GM23248 (cell line): ENCODE measurements at regions not wholly inside any gene's neighbourhood (a gene's known extent, or its start where the extent isn't known, plus 50 kb on each side); places are given as distances from the start of the nearest gene placed in this dataset.

Experiments used
- DNase-seq: peaks from one replicate; pipeline ENCODE4 v3.0.0-alpha.2; 2015
- H2AFZ ChIP-seq: fragments of 200-600 bp; sonication (generic); 2 replicates; pipeline ENCODE4 v1.6.1; 2016; ENCODE audit warnings: antibody characterized with exemption
- H3F3A ChIP-seq: fragments of 200-600 bp; sonication (generic); 2 replicates; pipeline ENCODE4 v1.6.1; 2016; ENCODE audit warnings: mild to moderate bottlenecking, antibody characterized with exemption, mixed run types; ENCODE audit not compliant: insufficient read depth
- H3K27ac ChIP-seq: fragments of 200-600 bp; sonication (generic); 2 replicates; pipeline ENCODE4 v1.5.1; 2016; ENCODE audit warnings: mild to moderate bottlenecking
- H3K27me3 ChIP-seq: fragments of 200-600 bp; sonication (generic); replicated peaks from 2 replicates; pipeline ENCODE4 v1.6.1; 2016; ENCODE audit warnings: mild to moderate bottlenecking; ENCODE audit not compliant: insufficient read depth
- H3K36me3 ChIP-seq: fragments of 200-600 bp; sonication (generic); 2 replicates; pipeline ENCODE4 v1.6.1; 2016; ENCODE audit warnings: low read depth, mild to moderate bottlenecking
- H3K4me1 ChIP-seq: fragments of 200-600 bp; sonication (generic); 2 replicates; pipeline ENCODE4 v1.6.1; 2016; ENCODE audit warnings: mild to moderate bottlenecking; ENCODE audit not compliant: insufficient read depth
- H3K4me2 ChIP-seq: fragments of 200-600 bp; sonication (generic); one replicate; pipeline ENCODE4 v1.6.1; 2016; ENCODE audit warnings: mild to moderate bottlenecking; ENCODE audit not compliant: unreplicated experiment
- H3K4me3 ChIP-seq: fragments of 200-600 bp; sonication (generic); 2 replicates; pipeline ENCODE4 v1.5.1; 2016; ENCODE audit warnings: mild to moderate bottlenecking
- H3K79me2 ChIP-seq: fragments of 200-600 bp; sonication (generic); 2 replicates; pipeline ENCODE4 v1.6.1; 2016; ENCODE audit warnings: mild to moderate bottlenecking; ENCODE audit not compliant: insufficient read depth
- H3K9ac ChIP-seq: fragments of 200-600 bp; sonication (generic); 2 replicates; pipeline ENCODE4 v1.6.1; 2016; ENCODE audit warnings: mild to moderate bottlenecking
- H3K9me2 ChIP-seq: fragments of 200-600 bp; sonication (generic); 2 replicates; pipeline ENCODE4 v1.6.1; 2016; ENCODE audit warnings: mixed run types, mild to moderate bottlenecking, moderate library complexity; ENCODE audit not compliant: insufficient read depth
- H3K9me3 ChIP-seq: fragments of 200-600 bp; sonication (generic); one replicate; pipeline ENCODE4 v1.6.1; 2017; ENCODE audit warnings: low read depth
- H4K20me1 ChIP-seq: fragments of 200-600 bp; sonication (generic); 2 replicates; pipeline ENCODE4 v1.6.0; 2016; ENCODE audit not compliant: insufficient read depth
- EZH2 ChIP-seq: fragments of 200-600 bp; sonication (generic); IDR thresholded peaks from 2 replicates; pipeline ENCODE4 v1.6.1; 2018; ENCODE audit warnings: antibody characterized with exemption, mild to moderate bottlenecking; ENCODE audit not compliant: insufficient read depth, poor library complexity, severe bottlenecking
- EZH2phosphoT487 ChIP-seq: fragments of 200-600 bp; sonication (generic); IDR thresholded peaks from 2 replicates; pipeline ENCODE4 v1.6.1; 2018; ENCODE audit warnings: antibody characterized with exemption, moderate library complexity, mild to moderate bottlenecking, low read depth; ENCODE audit not compliant: insufficient read depth
- WGBS, 2 experiments: methylation state at CpG; one replicate each; pipeline ENCODE4 v1.1.6; 2015 to 2017; ENCODE audit warnings: low lambda C conversion rate in 2 of 2, low coverage in 1 of 2; ENCODE audit errors: missing lambda C conversion rate in 2 of 2; 5-methylcytosine and 5-hydroxymethylcytosine counted together
- in situ Hi-C: fragments of 300-500 bp; cut with MboI; formaldehyde crosslinking; loops from 2 replicates; pipeline ENCODE4 v1.15.0; 2020

DNA sequence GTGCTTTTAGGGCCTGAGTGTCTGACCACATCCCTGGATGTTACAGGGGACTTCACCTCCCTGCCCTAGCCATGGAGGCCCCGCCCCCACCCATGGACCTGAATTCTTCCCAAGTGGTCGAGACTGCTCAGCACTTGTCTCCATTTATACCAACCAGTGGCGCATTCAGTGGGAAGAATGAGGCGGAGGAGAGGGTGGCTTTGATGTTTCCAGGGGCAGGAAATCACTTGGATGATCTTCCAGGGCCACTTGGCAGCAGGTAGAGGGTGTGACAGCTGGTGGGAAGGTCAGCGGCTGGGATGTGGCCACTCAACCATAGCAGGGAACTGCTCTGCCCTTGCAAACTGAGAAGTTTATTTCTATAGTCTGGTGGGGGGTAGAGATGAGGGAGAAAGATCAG, 155.1 kb upstream of the BLID start:
- Histone ChIP-seq H2AFZ (no peak overlapping the region), H3K9me2 (no peaks in the 10 kb centered on the region), H3K27ac (no peak overlapping the region), H3K36me3 (no peaks in the 10 kb centered on the region; the same call in 1 of the 2 replicates), H3K4me3 (no peak overlapping the region), H3K4me1 (peaks cover 49% of the 10 kb centered on the region), H3K4me2 (no peak overlapping the region), H3K79me2 (no peaks in the 10 kb centered on the region), H3F3A (peaks cover 57% of the 10 kb centered on the region), H3K27me3 (no peaks in the 10 kb centered on the region), H3K9ac (no peak overlapping the region), H4K20me1 (no peaks in the 10 kb centered on the region), H3K9me3 (no peaks in the 10 kb centered on the region)
- TF ChIP-seq EZH2: no peak
- TF ChIP-seq EZH2phosphoT487: no peak
- no peak for DNase-seq
- in situ Hi-C loops: no loop called here
- WGBS, 2 experiments: 79 to 90% methylated on average over 5 of the region's 5 CpGs

DNA sequence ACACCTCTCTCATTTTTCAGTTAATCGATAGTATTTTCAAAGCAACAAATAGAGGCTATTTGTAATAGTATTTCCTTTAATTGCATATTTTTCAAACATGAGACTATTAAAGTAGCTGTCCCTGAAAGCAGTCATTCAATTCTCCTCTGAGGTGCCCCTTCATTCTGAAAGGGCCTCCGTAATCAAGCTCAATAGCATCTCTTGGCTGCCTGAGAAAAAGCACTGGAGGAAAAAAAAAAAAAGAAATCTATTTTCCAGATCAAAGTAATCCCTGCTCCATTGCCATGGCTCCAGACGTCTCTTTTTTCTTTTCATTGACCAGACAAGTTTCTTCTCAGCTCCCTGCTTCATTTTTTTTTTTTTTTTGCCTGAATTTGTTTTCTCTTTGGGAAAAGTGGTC, 154.5 kb upstream of the BLID start:
- Histone ChIP-seq H3K9ac (no peak overlapping the region), H3K9me2 (no peaks in the 10 kb centered on the region), H3K36me3 (no peaks in the 10 kb centered on the region; the same call in 1 of the 2 replicates), H3K9me3 (no peaks in the 10 kb centered on the region), H3K79me2 (no peaks in the 10 kb centered on the region), H3F3A (peaks cover 50% of the 10 kb centered on the region), H3K4me3 (no peak overlapping the region), H3K4me1 (peaks cover 47% of the 10 kb centered on the region), H3K27ac (no peak overlapping the region), H2AFZ (no peak overlapping the region), H4K20me1 (no peaks in the 10 kb centered on the region), H3K4me2 (no peak overlapping the region), H3K27me3 (no peaks in the 10 kb centered on the region)
- in situ Hi-C loops: no loop called here
- no peak for TF ChIP-seq EZH2
- no peak for TF ChIP-seq EZH2phosphoT487
- 86 to 87% methylated on average over 3 of the region's 3 CpGs for WGBS, 2 experiments
- DNase-seq: no peak

DNA sequence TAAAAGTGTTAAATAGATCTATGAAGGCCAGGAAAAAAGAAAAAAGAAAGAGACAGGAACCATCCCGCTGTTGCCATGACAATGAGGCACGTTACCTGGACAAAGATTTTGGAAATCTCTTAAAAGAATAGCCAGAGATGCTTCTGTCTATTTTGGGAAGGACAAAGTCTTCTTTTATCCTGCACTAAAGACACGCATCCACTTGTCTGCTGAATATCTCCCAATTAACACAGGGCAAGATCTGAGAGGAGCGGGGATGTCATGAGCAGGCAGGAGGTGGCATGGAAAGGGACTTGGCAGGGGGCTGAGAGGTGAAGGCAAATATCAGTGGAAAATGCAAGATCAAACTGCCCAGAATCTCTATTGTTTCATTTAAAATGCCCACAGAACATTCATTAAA, 153.8 kb upstream of the BLID start:
- peaks cover 47% of the 10 kb centered on the region for H3K4me1 ChIP-seq
- in situ Hi-C loops: no loop called here
- no peaks in the 10 kb centered on the region for H4K20me1 ChIP-seq
- H3K9ac ChIP-seq: no peak overlapping the region
- no peak overlapping the region for H3K27ac ChIP-seq
- H3K9me3 ChIP-seq: no peaks in the 10 kb centered on the region
- no peaks in the 10 kb centered on the region; the same call in 1 of the 2 replicates for H3K36me3 ChIP-seq
- H3K4me2 ChIP-seq: no peak overlapping the region
- WGBS, 2 experiments: 88 to 90% methylated on average over 4 of the region's 4 CpGs
- no peaks in the 10 kb centered on the region for H3K79me2 ChIP-seq
- no peak for TF ChIP-seq EZH2
- no peak for TF ChIP-seq EZH2phosphoT487
- H3K9me2 ChIP-seq: no peaks in the 10 kb centered on the region
- no peak overlapping the region for H2AFZ ChIP-seq
- no peaks in the 10 kb centered on the region for H3K27me3 ChIP-seq
- no peak overlapping the region for H3K4me3 ChIP-seq
- peaks cover 43% of the 10 kb centered on the region for H3F3A ChIP-seq
- no peak for DNase-seq

DNA sequence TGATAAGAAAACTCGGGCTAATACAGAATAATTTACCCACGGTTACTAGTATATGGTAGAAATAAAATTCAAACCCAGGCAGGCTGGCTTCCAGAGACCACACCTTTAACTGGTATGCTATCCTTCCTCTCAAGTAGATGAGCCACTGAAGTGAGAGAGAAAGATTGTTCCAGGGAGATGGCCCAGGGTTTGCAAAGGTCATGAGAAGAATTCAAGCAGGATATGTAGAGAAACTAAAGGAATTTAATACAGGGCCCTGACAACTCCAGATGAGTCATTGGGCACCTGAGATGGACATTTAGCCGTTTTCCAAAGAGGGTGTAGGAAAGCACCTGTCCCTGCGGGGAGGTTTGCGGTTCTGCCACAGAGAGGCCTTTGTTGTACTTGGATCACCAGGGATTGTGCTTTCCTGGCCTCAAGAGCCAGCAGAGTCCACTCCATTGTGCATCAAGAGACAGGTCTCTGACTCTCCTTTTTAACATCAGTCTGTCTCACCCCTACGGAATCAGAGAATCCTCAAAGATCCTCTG, 152.7 kb upstream of the BLID start:
- H3K27me3 ChIP-seq: no peaks in the 10 kb centered on the region

More for the DNA sequence above, 152.7 kb upstream of the BLID start:
- Histone ChIP-seq H2AFZ (no peak overlapping the region), H3K36me3 (no peaks in the 10 kb centered on the region; the same call in 1 of the 2 replicates), H3K4me1 (peaks cover 42% of the 10 kb centered on the region), H3K9me3 (no peaks in the 10 kb centered on the region), H3F3A (peaks cover 34% of the 10 kb centered on the region), H3K4me3 (no peak overlapping the region), H3K9ac (no peak overlapping the region), H4K20me1 (no peaks in the 10 kb centered on the region), H3K27ac (no peak overlapping the region), H3K79me2 (no peaks in the 10 kb centered on the region), H3K4me2 (peak overlapping the region; percentile 48), H3K9me2 (no peaks in the 10 kb centered on the region)
- no peak for TF ChIP-seq EZH2phosphoT487
- TF ChIP-seq EZH2: no peak
- in situ Hi-C loops: no loop called here
- 97 to 100% methylated on average over 6 of the region's 6 CpGs for WGBS, 2 experiments
- DNase-seq: no peak
